Heart left ventricle (tissue), 13 donors: ENCODE measurements at regions not wholly inside any gene's neighbourhood (a gene's known extent, or its start where the extent isn't known, plus 50 kb on each side); places are given as distances from the start of the nearest gene placed in this dataset.

Source experiments
- POLR2A ChIP-seq, 2 donors: fragments of 450-650 bp; IDR thresholded peaks; one replicate each; pipeline ENCODE4 v1.6.1; 2017; ENCODE audit warnings: antibody characterized with exemption in 2 of 2, mild to moderate bottlenecking in 2 of 2, moderate library complexity in 2 of 2
- TF ChIP-seq, protein P1 (sequence below), 12 donors: fragments of 200-600 bp; sonication (generic) in 4 of 12; IDR thresholded peaks; one replicate each; pipeline versions ENCODE4 v1.5.0 to v1.8.0; 2018 to 2022; ENCODE audit warnings: antibody characterized with exemption in 12 of 12, mild to moderate bottlenecking in 5 of 12
- donor health status: ischemic (EF 13 %, LVEDD 7.1; RV severe dilation, severe dysfunction).
- donor health status: DM: no; HTN: yes; CAD: no.
- donor health status: DM: no; HTN: no; CAD: no.
- donor health status: ischemic (EF 25% LVEDD 6.9; RV normal size, moderate dysfunction).
- donor health status: ischemic (EF 25% LVEDD 5.7; RV mildly dilated, moderate dysfunction).
- donor health status: ischemic (EF 35%, LVEDD 5.7; RV mildly dilated, moderate dysfunction).
- donor health status: nonischemic (EF 11% LVEDD 7.7; RV severe dilation, severe dysfunction).
- donor health status: DM: yes; HTN: yes; CAD: no.
- donor health status: PGD.
- donor health status: ischemic (EF 29% LVEDD 5.4; RV normal size, mild dysfunction).
- donor health status: nonischemic (EF 23%, LVEDD 6.1; RV moderate dilation, normal function).

DNA sequence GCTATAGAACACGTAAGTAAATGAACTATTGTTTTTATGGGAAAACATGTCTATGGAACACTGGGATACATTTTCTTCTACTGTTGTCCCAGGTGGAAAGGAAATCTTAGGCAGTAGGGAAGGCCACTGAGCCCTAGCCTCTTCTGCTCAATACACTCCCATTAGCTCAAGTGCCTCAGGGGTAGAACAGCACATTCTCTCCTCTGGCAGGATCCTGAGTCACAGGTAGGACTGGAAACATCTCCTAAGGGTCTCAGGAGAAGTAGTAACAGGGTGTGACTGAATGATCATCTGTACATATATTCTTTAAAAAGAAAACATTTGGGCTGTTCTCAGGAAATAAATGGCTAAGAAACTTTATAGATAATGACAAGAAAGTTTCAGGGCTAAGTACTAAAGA lies 175.6 kb upstream of the ESRRG start:
- TF ChIP-seq, protein P1, sequence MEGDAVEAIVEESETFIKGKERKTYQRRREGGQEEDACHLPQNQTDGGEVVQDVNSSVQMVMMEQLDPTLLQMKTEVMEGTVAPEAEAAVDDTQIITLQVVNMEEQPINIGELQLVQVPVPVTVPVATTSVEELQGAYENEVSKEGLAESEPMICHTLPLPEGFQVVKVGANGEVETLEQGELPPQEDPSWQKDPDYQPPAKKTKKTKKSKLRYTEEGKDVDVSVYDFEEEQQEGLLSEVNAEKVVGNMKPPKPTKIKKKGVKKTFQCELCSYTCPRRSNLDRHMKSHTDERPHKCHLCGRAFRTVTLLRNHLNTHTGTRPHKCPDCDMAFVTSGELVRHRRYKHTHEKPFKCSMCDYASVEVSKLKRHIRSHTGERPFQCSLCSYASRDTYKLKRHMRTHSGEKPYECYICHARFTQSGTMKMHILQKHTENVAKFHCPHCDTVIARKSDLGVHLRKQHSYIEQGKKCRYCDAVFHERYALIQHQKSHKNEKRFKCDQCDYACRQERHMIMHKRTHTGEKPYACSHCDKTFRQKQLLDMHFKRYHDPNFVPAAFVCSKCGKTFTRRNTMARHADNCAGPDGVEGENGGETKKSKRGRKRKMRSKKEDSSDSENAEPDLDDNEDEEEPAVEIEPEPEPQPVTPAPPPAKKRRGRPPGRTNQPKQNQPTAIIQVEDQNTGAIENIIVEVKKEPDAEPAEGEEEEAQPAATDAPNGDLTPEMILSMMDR (IDR thresholded peaks at IDR 0.05): no peak
- TF ChIP-seq POLR2A (IDR thresholded peaks at IDR 0.05): no peak
